ENCODE measurements at regions not wholly inside any gene's neighbourhood (a gene's known extent, or its start where the extent isn't known, plus 50 kb on each side); places are given as distances from the start of the nearest gene placed in this dataset.
"Not testable (repeated sequence)": the region's sequence is repeated elsewhere in the genome, so short reads cannot be mapped to it uniquely, and the experiment has no call there.

GRCh38 chr1:98112626-98113025 lies 191.8 kb upstream of the DPYD start:
- no peak for TF ChIP-seq CTCF (IDR thresholded peaks at IDR 0.05; ENCODE audit: unreplicated experiment in 3 of 3)
- Mint-ChIP-seq H3K27ac (no peak overlapping the region), H3K4me1 (no peaks in the 10 kb centered on the region), H3K9me3 (peaks cover 9% of the 10 kb centered on the region), H3K27me3 (ENCODE audit: low read depth) (no peaks in the 10 kb centered on the region), H3K36me3 (ENCODE audit: low read depth) (peaks cover 7% of the 10 kb centered on the region), H3K4me3 (no peak overlapping the region)

- Mint-ChIP-seq H3K4me1 (no peaks in the 10 kb centered on the region), H3K36me3 (ENCODE audit: low read depth) (peaks cover 11% of the 10 kb centered on the region), H3K9me3 (peaks cover 20% of the 10 kb centered on the region), H3K27me3 (ENCODE audit: low read depth) (no peaks in the 10 kb centered on the region), H3K27ac (no peak overlapping the region), H3K4me3 (no peak overlapping the region)
- no peak for TF ChIP-seq CTCF (IDR thresholded peaks at IDR 0.05; ENCODE audit: unreplicated experiment in 3 of 3)
These were observed 189.8 kb upstream of the DPYD start for GRCh38 chr1:98110674-98111073.

GRCh38 chr1:98108378-98108777 lies 187.5 kb upstream of the DPYD start:
- not testable (repeated sequence) for H3K4me3 Mint-ChIP-seq; H3K27me3 Mint-ChIP-seq (ENCODE audit: low read depth); H3K27ac Mint-ChIP-seq
- Mint-ChIP-seq H3K9me3 (peaks cover 20% of the 10 kb centered on the region), H3K4me1 (peaks cover 14% of the 10 kb centered on the region), H3K36me3 (ENCODE audit: low read depth) (peaks cover 11% of the 10 kb centered on the region)

- no peak overlapping the region for H3K27ac Mint-ChIP-seq
- no peak for TF ChIP-seq CTCF (IDR thresholded peaks at IDR 0.05; ENCODE audit: unreplicated experiment in 3 of 3)
These were observed 186.4 kb upstream of the DPYD start for GRCh38 chr1:98107256-98107655.

GRCh38 chr1:98104289-98104688 lies 183.5 kb upstream of the DPYD start:
- no peak for TF ChIP-seq CTCF (IDR thresholded peaks at IDR 0.05; ENCODE audit: unreplicated experiment in 3 of 3)
- Mint-ChIP-seq H3K9me3 (peaks cover 20% of the 10 kb centered on the region), H3K27ac (no peak overlapping the region), H3K36me3 (ENCODE audit: low read depth) (peaks cover 11% of the 10 kb centered on the region), H3K4me1 (peaks cover 14% of the 10 kb centered on the region), H3K27me3 (ENCODE audit: low read depth) (no peaks in the 10 kb centered on the region), H3K4me3 (no peak overlapping the region)

More at GRCh38 chr1:98107256-98107655, 186.4 kb upstream of the DPYD start:
- Mint-ChIP-seq H3K9me3 (peaks cover 20% of the 10 kb centered on the region), H3K36me3 (ENCODE audit: low read depth) (peaks cover 11% of the 10 kb centered on the region), H3K27me3 (ENCODE audit: low read depth) (no peaks in the 10 kb centered on the region), H3K4me3 (no peak overlapping the region), H3K4me1 (peaks cover 14% of the 10 kb centered on the region)

- Mint-ChIP-seq H3K27ac (no peak overlapping the region), H3K27me3 (ENCODE audit: low read depth) (no peaks in the 10 kb centered on the region), H3K9me3 (peaks cover 20% of the 10 kb centered on the region), H3K4me1 (peaks cover 14% of the 10 kb centered on the region), H3K4me3 (no peak overlapping the region), H3K36me3 (ENCODE audit: low read depth) (peaks cover 11% of the 10 kb centered on the region)
- no peak for TF ChIP-seq CTCF (IDR thresholded peaks at IDR 0.05; ENCODE audit: unreplicated experiment in 3 of 3)
These were observed 182.9 kb upstream of the DPYD start for GRCh38 chr1:98103617-98104285.

Data from nephron (organoid).